SH-SY5Y (cell line): ENCODE measurements at regions not wholly inside any gene's neighbourhood (a gene's known extent, or its start where the extent isn't known, plus 50 kb on each side); places are given as distances from the start of the nearest gene placed in this dataset.

Experiments used
- GATA2 ChIP-seq: IDR thresholded peaks from 2 replicates; pipeline ENCODE4 v1.6.1; 2011; ENCODE audit warnings: mild to moderate bottlenecking, low read depth, low read length
- GATA3 ChIP-seq: IDR thresholded peaks from 2 replicates; pipeline ENCODE4 v1.6.1; 2011; ENCODE audit warnings: low read depth, mild to moderate bottlenecking, low read length, moderate library complexity

GRCh38 chr9:16329671-16330113 is 540.8 kb downstream of the BNC2 start:
- no peak for TF ChIP-seq GATA3
- no peak for TF ChIP-seq GATA2
